ENCODE measurements at regions not wholly inside any gene's neighbourhood (a gene's known extent, or its start where the extent isn't known, plus 50 kb on each side); places are given as distances from the start of the nearest gene placed in this dataset.
"Not testable (repeated sequence)": the region's sequence is repeated elsewhere in the genome, so short reads cannot be mapped to it uniquely, and the experiment has no call there.

DNA sequence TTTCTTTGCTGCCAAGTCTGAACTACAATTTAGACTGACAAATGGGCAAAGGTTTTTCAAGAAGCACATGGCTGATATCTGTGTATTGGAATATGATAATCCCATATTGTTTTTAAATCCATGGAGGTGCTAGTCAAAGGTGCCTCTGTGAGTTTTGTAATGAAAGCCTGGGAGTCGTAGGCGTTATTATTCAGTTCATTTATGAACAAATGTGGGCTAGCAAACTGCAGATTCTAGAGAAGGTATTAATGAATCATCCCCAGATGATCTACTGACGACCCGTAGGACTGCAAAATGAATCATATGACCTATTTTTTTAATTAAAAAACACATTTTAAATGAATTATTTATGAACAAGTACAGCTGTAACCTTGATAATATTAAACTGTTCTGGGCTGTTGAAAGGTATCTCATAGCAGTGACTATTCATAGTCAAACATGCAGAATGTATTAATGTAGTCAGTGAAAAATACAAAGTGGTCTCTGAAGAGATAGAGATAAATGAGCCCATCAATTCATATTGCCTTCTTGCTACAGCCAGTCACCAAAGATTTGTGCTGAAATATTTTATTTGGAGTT, 1317.8 kb upstream of the MAP3K7 start:
- WGBS, 2 donors, result 29 to 39% methylated on average over 4 of the region's 4 CpGs
- intact Hi-C loops (cut with DNase I), result no loop called here
- Histone ChIP-seq H3K4me3 (no peak overlapping the region), H3K27ac (no peak overlapping the region), H3K27me3 (no peaks in the 10 kb centered on the region), H3K4me1 (no peaks in the 10 kb centered on the region), H3K36me3 (replicated peaks in 1 of 2; ENCODE audit: insufficient read depth in 1 of 2, low read depth in 2 of 2) (no peaks in the 10 kb centered on the region), H3K9me3 (no peaks in the 10 kb centered on the region)
- DNase-seq, result no peak
- ATAC-seq, result no peak
- TF ChIP-seq, protein P1, sequence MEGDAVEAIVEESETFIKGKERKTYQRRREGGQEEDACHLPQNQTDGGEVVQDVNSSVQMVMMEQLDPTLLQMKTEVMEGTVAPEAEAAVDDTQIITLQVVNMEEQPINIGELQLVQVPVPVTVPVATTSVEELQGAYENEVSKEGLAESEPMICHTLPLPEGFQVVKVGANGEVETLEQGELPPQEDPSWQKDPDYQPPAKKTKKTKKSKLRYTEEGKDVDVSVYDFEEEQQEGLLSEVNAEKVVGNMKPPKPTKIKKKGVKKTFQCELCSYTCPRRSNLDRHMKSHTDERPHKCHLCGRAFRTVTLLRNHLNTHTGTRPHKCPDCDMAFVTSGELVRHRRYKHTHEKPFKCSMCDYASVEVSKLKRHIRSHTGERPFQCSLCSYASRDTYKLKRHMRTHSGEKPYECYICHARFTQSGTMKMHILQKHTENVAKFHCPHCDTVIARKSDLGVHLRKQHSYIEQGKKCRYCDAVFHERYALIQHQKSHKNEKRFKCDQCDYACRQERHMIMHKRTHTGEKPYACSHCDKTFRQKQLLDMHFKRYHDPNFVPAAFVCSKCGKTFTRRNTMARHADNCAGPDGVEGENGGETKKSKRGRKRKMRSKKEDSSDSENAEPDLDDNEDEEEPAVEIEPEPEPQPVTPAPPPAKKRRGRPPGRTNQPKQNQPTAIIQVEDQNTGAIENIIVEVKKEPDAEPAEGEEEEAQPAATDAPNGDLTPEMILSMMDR (IDR thresholded peaks at IDR 0.05), result no peak
- TF ChIP-seq POLR2A (IDR thresholded peaks at IDR 0.05), result no peak

DNA sequence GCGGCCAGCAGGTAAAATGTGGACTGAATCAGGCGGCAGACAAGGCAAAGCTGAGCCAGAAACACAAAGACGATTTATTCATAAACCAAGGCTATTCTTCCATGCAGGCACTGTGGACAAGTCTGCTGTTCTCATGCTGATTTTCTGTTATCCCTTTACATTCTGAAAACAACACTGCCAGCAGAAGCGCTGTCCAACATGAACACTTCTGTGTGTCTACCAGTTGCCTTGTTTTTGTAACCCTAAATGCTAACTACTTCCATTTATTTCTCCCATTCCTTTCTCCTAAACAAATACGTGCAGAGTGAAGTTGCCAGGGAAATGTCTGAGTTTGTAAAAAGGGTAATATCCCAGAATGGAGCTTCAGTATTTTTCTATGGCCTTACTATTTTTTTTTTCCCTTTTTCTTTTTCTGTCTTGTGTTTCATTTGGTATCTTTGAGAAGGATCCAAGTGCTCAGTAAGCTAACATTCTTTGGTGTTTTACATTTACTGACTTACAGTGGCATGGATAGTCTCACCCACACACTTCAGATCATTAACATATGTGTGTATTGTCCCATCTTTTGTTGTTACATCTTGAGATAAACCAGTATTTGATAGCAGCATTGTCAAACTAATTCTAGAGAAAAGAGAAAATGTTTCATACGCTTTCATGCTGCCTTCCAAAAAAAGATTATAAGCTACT, 1308.9 kb upstream of the MAP3K7 start:
- H3K4me1 ChIP-seq, result no peaks in the 10 kb centered on the region
- WGBS, 2 donors, result 51 to 57% methylated on average over 6 of the region's 6 CpGs
- no peaks in the 10 kb centered on the region for H3K9me3 ChIP-seq
- no peaks in the 10 kb centered on the region for H3K27me3 ChIP-seq
- no peak overlapping the region for H3K27ac ChIP-seq
- TF ChIP-seq, protein P1 (IDR thresholded peaks at IDR 0.05), result no peak
- TF ChIP-seq POLR2A (IDR thresholded peaks at IDR 0.05), result no peak
- H3K4me3 ChIP-seq, result no peak overlapping the region
- no peaks in the 10 kb centered on the region for H3K36me3 ChIP-seq (replicated peaks in 1 of 2; ENCODE audit: insufficient read depth in 1 of 2, low read depth in 2 of 2)
- no peak for DNase-seq
- intact Hi-C loops (cut with DNase I), result no loop called here
- no peak for ATAC-seq

DNA sequence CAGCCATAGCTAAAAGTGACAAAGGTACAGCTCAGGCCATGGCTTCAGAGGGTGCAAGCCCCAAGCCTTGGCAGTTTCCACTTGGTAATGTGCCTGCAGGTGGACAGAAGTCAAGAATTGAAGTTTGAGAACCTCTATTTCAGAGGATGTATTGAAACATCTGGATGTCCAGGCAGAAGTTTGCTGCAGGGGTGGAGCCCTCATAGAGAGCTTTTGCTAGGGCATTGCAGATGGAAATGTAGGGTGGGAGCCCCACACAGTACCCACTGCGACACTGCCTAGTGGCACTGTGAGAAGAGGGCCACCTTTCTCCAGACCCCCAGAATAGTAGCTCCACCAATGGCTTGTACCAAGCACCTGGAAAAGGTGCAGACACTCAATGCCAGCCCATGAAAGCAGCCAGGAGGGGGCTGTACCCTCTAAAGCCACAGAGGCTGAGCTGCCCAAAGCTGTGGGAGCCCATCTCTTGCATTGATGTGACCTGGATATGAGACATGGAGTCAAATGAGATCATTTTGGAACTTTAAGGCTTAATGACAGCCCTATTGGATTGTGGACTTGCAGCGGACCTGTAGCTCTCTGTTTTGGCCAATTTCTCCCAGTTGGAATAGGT, 1299.4 kb upstream of the MAP3K7 start:
- Histone ChIP-seq H3K4me3 (no peak overlapping the region), H3K27ac (no peak overlapping the region), H3K27me3 (no peaks in the 10 kb centered on the region), H3K4me1 (no peaks in the 10 kb centered on the region), H3K36me3 (replicated peaks in 1 of 2; ENCODE audit: insufficient read depth in 1 of 2, low read depth in 2 of 2) (no peaks in the 10 kb centered on the region), H3K9me3 (peaks cover 0 to 4% (median 0%) of the 10 kb centered on the region in 3 donors)
- 53 to 78% methylated on average over 2 of the region's 2 CpGs for WGBS, 2 donors
- DNase-seq (no peak), ATAC-seq (no peak)
- intact Hi-C loops (cut with DNase I), result no loop called here
- no peak for TF ChIP-seq POLR2A (IDR thresholded peaks at IDR 0.05)
- TF ChIP-seq, protein P1 (IDR thresholded peaks at IDR 0.05), result no peak

DNA sequence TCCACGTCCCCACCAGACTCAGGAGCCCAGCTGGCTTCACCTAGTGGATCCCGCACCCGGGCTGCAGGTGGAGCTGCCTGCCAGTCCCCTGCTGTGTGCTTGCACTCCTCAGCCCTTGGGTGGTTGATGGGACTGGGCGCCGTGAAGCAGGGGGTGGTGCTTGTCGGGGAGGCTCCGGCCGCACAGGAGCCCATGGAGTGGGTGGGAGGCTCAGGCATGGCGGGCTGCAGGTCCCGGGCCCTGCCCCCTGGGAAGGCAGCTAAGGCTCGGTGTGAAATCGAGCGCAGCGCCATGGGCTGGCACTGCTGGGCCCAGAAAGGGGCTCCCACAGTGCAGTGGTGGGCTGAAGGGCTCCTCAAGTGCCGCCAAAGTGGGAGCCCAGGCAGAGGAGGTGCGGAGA, 1294.9 kb upstream of the MAP3K7 start:
- H3K27ac ChIP-seq; H3K4me3 ChIP-seq; intact Hi-C loops (cut with DNase I); H3K27me3 ChIP-seq; H3K4me1 ChIP-seq; DNase-seq; ATAC-seq; H3K36me3 ChIP-seq (replicated peaks in 1 of 2; ENCODE audit: insufficient read depth in 1 of 2, low read depth in 2 of 2); H3K9me3 ChIP-seq: not testable (repeated sequence)
- 77 to 85% methylated on average over 9 to 13 of the region's 16 CpGs for WGBS, 2 donors

DNA sequence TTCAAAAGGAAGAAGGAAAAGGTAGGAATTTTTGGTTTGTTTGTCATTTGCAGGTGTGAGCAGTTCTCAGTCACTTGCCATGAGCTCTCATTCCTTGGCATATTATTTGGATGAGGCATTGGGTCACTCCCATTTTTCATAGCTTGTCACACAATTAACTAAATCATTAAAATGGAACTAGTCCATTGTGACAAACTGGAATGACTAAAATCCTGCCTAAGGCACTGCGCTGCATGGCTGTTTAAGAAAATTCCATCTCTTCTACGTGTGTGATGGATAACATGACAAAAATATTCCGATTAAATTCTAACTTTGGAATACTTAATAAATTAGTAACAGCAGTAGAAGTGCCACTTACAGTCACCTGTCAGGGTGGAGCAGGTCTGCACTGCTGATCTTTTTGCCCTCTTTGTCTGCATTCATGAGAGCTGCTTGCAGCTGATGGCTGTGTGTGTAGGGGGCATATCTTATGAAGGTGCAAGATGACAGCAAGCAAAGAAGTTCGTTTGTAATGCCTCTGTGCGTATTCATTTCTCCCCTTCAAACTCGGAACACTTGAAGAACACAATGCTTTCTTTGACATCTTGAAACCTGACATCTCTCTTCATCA, 1292.6 kb upstream of the MAP3K7 start:
- WGBS, 2 donors, result 32 to 36% methylated on average over 6 of the region's 6 CpGs
- Histone ChIP-seq H3K27ac (no peak overlapping the region), H3K27me3 (no peaks in the 10 kb centered on the region), H3K4me3 (no peak overlapping the region), H3K4me1 (no peaks in the 10 kb centered on the region), H3K9me3 (no peaks in the 10 kb centered on the region), H3K36me3 (replicated peaks in 1 of 2; ENCODE audit: insufficient read depth in 1 of 2, low read depth in 2 of 2) (no peaks in the 10 kb centered on the region)
- no peak for TF ChIP-seq POLR2A (IDR thresholded peaks at IDR 0.05)
- TF ChIP-seq, protein P1 (IDR thresholded peaks at IDR 0.05), result no peak
- no peak for DNase-seq
- no peak for ATAC-seq
- intact Hi-C loops (cut with DNase I), result no loop called here

Data from body of pancreas (tissue), 4 donors.